ENCODE measurements at regions not wholly inside any gene's neighbourhood (a gene's known extent, or its start where the extent isn't known, plus 50 kb on each side); places are given as distances from the start of the nearest gene placed in this dataset.
"Not testable (repeated sequence)": the region's sequence is repeated elsewhere in the genome, so short reads cannot be mapped to it uniquely, and the experiment has no call there.

- no peaks in the 10 kb centered on the region for H3K4me1 Mint-ChIP-seq (ENCODE audit: unreplicated experiment)
- no peaks in the 10 kb centered on the region for H3K27me3 Mint-ChIP-seq
- H3K4me3 Mint-ChIP-seq: no peak overlapping the region
- DNase-seq (ENCODE audit: extremely low spot score, unreplicated experiment): no peak
- H3K36me3 Mint-ChIP-seq: peaks cover 6% of the 10 kb centered on the region
- no peak for TF ChIP-seq CTCF (conservative IDR thresholded peaks at IDR 0.05)
- H3K9me3 Mint-ChIP-seq: peaks cover 18% of the 10 kb centered on the region
- H3K27ac Mint-ChIP-seq: no peak overlapping the region
Observed at GRCh38 chr12:38113991-38114390, 202.6 kb upstream of the ALG10B start.

DNA sequence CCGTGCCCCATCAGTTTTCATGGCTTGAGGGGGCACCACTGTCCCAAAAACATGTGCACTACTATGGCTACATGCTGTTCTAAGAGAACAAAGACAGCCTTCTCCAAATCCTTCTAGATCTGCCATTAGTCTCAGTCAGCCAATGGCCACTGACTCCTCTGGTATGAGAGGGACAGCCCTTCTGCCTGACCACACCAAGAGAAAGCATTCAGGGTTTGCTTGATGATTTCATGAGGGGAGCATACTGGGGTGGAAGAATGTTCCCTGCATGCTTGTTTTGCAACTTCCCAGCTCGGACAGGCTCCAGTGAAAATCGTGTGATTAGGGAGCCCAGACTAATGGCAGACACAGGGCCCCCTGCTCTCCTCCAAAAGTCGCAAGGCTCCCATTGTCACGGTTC lies 199.6 kb upstream of the ALG10B start:
- H3K4me1 Mint-ChIP-seq (ENCODE audit: unreplicated experiment): no peaks in the 10 kb centered on the region

DNA sequence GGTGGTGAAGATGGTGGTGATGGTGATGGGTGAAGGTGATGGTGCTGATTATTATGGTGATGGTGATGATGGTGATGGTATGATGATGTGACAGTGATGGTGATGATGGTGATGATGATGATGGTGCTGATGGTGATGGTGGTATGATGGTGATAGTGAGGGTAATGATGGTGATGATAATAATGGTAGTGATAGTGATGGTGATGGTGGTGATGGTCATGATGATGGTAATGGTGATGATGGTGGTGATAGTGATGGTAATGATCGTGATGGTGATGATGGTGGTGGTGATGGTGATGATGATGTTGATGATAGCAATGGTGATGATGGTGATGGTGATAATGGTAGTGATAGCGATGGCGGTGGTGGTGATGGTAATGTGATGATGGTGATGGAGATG lies 197.9 kb upstream of the ALG10B start:
- Mint-ChIP-seq H3K27me3 (no peaks in the 10 kb centered on the region), H3K9me3 (peaks cover 21% of the 10 kb centered on the region)

More for the DNA sequence above, 199.6 kb upstream of the ALG10B start:
- Mint-ChIP-seq H3K36me3 (peaks cover 6% of the 10 kb centered on the region), H3K27me3 (no peaks in the 10 kb centered on the region), H3K4me3 (no peak overlapping the region), H3K27ac (no peak overlapping the region), H3K9me3 (peaks cover 24% of the 10 kb centered on the region)
- TF ChIP-seq CTCF (conservative IDR thresholded peaks at IDR 0.05): no peak
- no peak for DNase-seq (ENCODE audit: extremely low spot score, unreplicated experiment)

DNA sequence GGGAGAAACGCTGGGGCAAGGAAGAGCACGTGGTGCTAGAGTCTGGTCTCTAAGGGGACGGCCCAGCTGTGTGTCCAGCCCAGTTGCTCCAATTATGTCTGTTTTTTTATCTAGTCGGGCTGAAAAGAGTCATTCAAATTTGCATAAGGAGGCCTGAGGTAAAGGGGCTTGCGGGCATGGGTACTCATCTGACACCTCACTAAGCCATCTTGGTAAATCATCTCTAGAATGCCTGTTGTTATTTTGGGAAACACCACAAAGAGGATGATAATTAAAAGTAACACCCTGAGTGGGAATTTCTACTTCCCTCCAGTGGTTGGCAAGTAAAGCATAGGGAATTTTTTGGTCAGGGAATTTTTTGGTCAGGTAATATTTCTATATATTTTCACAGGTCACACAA lies 196.1 kb upstream of the ALG10B start:
- TF ChIP-seq CTCF (conservative IDR thresholded peaks at IDR 0.05): no peak
- Mint-ChIP-seq H3K36me3 (peaks cover 6% of the 10 kb centered on the region), H3K27ac (no peak overlapping the region), H3K4me3 (no peak overlapping the region), H3K4me1 (ENCODE audit: unreplicated experiment) (no peaks in the 10 kb centered on the region), H3K27me3 (no peaks in the 10 kb centered on the region), H3K9me3 (peaks cover 26% of the 10 kb centered on the region)
- DNase-seq (ENCODE audit: extremely low spot score, unreplicated experiment): no peak

More for the DNA sequence above, 197.9 kb upstream of the ALG10B start:
- peaks cover 6% of the 10 kb centered on the region for H3K36me3 Mint-ChIP-seq
- no peak overlapping the region for H3K27ac Mint-ChIP-seq
- no peak for DNase-seq (ENCODE audit: extremely low spot score, unreplicated experiment)
- H3K4me1 Mint-ChIP-seq (ENCODE audit: unreplicated experiment): no peaks in the 10 kb centered on the region
- no peak for TF ChIP-seq CTCF (conservative IDR thresholded peaks at IDR 0.05)
- no peak overlapping the region for H3K4me3 Mint-ChIP-seq

DNA sequence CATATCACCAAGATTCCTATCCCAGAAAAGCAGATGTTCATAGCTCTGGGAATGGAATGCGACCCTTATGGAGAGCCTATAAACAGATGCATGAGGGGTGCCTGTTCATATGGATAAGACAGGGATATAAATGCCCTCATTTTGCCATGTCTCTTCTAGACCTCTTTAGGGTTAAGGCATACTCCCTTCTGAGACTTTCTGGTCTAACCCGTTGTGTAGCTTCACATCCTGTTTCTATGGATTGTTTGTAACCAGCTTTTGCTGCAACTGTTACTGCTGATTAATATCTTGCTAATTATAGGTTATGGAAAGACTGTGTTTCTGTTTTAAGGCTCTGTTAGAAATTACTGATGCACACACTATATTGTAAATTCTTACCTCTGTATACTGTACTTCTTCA lies 193.5 kb upstream of the ALG10B start:
- not testable (repeated sequence) for H3K4me3 Mint-ChIP-seq; DNase-seq (ENCODE audit: extremely low spot score, unreplicated experiment); H3K36me3 Mint-ChIP-seq; H3K27me3 Mint-ChIP-seq; H3K4me1 Mint-ChIP-seq (ENCODE audit: unreplicated experiment); H3K27ac Mint-ChIP-seq
- peaks cover 21% of the 10 kb centered on the region for H3K9me3 Mint-ChIP-seq

DNA sequence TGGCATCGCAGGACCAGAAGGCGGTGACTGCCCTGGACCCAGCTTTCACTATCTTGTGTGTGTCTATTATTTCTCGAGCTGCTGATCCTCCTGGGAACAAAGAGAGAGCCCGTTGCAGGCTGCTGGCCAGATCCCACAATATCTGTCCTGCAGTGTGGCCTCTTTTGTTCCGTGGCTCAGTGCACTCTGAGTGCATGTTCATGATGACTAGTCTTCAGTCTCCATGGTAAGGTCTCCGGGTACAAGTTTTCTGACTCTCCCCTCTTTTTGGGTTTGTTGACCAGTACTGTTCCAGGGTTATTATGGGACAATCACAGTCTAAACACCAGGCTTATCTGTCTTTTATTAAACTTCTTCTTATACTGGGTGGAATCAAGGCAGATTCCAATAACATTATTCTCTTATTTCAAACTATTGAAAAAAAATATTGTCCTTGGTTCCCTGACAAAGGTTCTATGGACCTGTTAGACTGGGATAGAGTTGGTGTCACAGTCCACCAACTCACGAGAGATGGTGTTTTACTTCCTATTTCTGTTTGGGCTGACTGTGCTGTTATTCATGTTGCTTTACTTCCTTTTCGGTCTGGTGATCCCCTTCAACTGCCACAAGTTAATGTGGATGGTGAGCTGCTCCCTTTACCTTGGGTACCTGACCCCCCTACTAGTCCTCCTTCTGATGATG lies 192.9 kb upstream of the ALG10B start:
- no peaks in the 10 kb centered on the region for H3K4me1 Mint-ChIP-seq (ENCODE audit: unreplicated experiment)

More for the DNA sequence above, 192.9 kb upstream of the ALG10B start:
- peaks cover 2% of the 10 kb centered on the region for H3K36me3 Mint-ChIP-seq
- H3K27me3 Mint-ChIP-seq: no peaks in the 10 kb centered on the region
- H3K27ac Mint-ChIP-seq: no peak overlapping the region
- no peak for TF ChIP-seq CTCF (conservative IDR thresholded peaks at IDR 0.05)
- no peak for DNase-seq (ENCODE audit: extremely low spot score, unreplicated experiment)
- peaks cover 17% of the 10 kb centered on the region for H3K9me3 Mint-ChIP-seq
- no peak overlapping the region for H3K4me3 Mint-ChIP-seq

Data from type B pancreatic cell (in vitro differentiated cells).